ENCODE measurements at regions not wholly inside any gene's neighbourhood (a gene's known extent, or its start where the extent isn't known, plus 50 kb on each side); places are given as distances from the start of the nearest gene placed in this dataset.

DNA sequence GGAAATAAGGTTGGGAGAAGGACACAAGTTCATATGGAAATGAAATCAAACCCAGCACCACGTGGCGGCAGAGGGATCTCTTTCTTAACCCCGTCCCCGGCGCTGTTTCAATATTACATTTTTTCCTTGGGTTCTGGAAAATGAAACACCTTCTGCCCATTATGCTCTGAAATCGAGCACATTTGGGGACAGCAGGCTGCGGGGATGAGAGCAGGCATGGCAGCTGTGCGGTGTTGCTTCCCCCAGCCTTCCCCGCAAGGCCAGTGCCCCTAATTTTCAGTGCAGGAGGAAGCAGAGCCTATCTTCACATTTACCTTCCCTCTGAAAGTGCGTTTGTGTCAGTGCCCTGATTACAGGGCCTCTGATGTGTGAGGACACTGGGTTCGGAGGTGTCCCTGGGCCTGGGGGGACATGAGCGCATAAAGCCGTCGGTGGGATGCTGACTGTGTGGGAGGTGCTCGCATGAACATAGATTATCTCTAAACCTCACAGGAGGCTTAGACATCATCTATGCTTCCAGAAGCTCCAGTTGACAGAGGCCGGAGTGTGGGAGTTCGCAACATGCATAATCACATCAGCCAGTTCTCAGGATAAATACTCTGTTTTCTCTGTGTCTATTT is 921.3 kb downstream of the BRD1 start:
- TF ChIP-seq, protein P1, sequence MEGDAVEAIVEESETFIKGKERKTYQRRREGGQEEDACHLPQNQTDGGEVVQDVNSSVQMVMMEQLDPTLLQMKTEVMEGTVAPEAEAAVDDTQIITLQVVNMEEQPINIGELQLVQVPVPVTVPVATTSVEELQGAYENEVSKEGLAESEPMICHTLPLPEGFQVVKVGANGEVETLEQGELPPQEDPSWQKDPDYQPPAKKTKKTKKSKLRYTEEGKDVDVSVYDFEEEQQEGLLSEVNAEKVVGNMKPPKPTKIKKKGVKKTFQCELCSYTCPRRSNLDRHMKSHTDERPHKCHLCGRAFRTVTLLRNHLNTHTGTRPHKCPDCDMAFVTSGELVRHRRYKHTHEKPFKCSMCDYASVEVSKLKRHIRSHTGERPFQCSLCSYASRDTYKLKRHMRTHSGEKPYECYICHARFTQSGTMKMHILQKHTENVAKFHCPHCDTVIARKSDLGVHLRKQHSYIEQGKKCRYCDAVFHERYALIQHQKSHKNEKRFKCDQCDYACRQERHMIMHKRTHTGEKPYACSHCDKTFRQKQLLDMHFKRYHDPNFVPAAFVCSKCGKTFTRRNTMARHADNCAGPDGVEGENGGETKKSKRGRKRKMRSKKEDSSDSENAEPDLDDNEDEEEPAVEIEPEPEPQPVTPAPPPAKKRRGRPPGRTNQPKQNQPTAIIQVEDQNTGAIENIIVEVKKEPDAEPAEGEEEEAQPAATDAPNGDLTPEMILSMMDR (IDR thresholded peaks at IDR 0.05; ENCODE audit: low read length): no peak
- no peak for TF ChIP-seq EZH2phosphoT487 (IDR thresholded peaks at IDR 0.05; ENCODE audit: low read length)

Measured in MM.1S (cell line).